Neuronal stem cell (in vitro differentiated cells): ENCODE measurements at regions not wholly inside any gene's neighbourhood (a gene's known extent, or its start where the extent isn't known, plus 50 kb on each side); places are given as distances from the start of the nearest gene placed in this dataset. TPM values are rescaled to one million over a fixed set of nuclear protein-coding genes. Genes with fewer than 3 reads are reported as not detected.

Source experiments
- small RNA-seq: library from polyadenylated mRNA; stranded (forward); fragments of <200 nt; extraction: miRNeasy Mini kit (QIAGEN cat#:217004); gene quantifications from one replicate; pipeline ENCODE3, GENCODE V24; 2013; ENCODE audit not compliant: insufficient read depth

Small RNA genes in the stretch of these regions (small RNA-seq; reads per million reads assigned to genes)
- gene IGKJ1 (not detected), gene IGKJ3 (not detected), gene IGKJ4 (not detected), gene IGKJ5 (not detected), gene IGKV1-35 (not detected), gene IGKV2-19 (not detected), gene IGKV2-36 (not detected), gene IGKV2-38 (not detected), gene IGKV3-25 (not detected), gene IGKV7-3 (not detected), gene MIR4436A (not detected)
